ENCODE measurements at regions not wholly inside any gene's neighbourhood (a gene's known extent, or its start where the extent isn't known, plus 50 kb on each side); places are given as distances from the start of the nearest gene placed in this dataset.

DNA sequence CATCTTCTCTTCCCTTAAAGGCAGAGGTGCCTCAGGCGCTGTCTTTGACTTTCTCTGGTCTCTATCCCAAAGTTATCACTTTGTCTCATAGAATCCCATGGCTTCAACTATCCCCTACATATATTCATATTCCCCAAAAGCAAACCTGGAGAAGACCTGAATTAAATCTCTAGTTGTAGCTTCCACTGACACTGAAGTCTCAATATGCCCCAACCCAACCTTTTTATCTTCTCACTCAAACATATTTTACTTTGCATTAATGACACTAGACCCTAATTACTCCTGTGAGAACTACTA, 354.5 kb upstream of the DUSP10 start:
- DNase-seq (ENCODE audit: low read depth in 1 of 2, low spot score in 2 of 2) = peak in 1 of 2 experiments; percentile 6
- H3K27ac ChIP-seq = no peak overlapping the region

DNA sequence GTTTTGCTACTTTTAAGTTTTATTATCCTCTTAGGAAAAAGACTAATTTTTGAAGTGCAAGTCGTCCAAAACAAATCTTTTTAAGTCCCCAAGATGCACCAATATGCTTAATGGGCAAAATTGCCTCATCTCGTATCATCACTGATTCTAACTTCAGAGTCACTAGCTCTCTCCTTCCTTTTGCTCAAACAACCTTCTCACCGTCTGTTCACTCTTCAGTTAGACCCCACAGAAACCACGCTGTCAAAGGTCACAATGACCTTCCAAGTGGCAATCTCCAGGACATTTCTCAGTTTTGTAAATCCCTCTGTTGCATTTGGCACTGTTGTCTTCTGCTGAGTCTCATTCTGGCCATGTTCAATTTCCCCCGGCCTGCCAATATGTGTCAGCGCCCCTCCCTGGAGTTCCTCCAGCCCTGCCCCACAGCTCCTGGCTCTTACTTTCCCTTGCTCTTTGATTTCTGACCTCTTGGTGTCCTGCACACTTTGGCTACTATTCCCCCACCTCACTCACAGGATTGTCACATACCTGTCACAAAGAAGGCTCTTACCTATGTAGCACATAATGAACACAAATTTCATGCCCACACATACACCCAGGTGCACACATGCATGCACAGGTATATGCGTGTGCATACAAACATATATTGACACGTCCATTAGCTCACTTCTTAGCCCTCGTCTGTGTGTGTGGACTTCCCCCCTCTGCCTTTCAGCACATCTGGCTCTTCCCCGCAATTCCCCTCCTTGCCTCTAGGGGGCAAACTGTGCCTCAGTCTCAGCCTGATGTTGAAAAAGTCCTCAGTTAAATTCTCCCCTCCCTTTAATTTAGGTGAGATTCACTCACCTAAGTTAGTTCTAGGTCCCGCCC, 354.0 kb upstream of the DUSP10 start:
- no peak overlapping the region for H3K4me3 ChIP-seq
- no peaks in the 10 kb centered on the region for H3K4me1 ChIP-seq (replicated peaks)
- no peaks in the 10 kb centered on the region for H3K27me3 ChIP-seq (replicated peaks)
- no peak overlapping the region for H3K27ac ChIP-seq
- no peaks in the 10 kb centered on the region for H3K9me3 ChIP-seq (replicated peaks)
- DNase-seq (ENCODE audit: low read depth in 1 of 2, low spot score in 2 of 2) = peak in 1 of 2 experiments; percentile 24
- H3K36me3 ChIP-seq = no peaks in the 10 kb centered on the region

More for the DNA sequence above, 354.5 kb upstream of the DUSP10 start:
- Histone ChIP-seq H3K36me3 (no peaks in the 10 kb centered on the region), H3K4me3 (no peak overlapping the region), H3K4me1 (replicated peaks) (no peaks in the 10 kb centered on the region), H3K27me3 (replicated peaks) (no peaks in the 10 kb centered on the region), H3K9me3 (replicated peaks) (no peaks in the 10 kb centered on the region)

DNA sequence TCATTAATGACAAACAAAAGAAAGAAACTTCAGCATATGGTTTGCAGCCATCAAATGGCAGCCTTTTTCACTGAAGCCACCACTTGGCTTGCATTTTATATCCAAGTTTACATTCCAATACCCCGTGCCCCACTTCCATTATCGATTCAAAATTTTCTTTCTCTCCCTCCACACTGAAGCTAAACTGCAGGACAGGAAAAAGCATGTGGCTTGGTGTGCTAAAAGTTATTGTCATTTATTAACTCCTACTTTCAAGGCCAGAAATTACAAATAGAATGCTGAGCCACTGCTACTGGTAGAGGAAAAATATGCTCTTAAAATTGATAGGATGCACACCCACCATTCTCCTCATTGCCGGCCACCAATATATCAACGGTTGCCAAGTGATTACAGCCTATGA, 351.6 kb upstream of the DUSP10 start:
- Histone ChIP-seq H3K4me1 (replicated peaks) (no peaks in the 10 kb centered on the region), H3K27me3 (replicated peaks) (no peaks in the 10 kb centered on the region), H3K9me3 (replicated peaks) (no peaks in the 10 kb centered on the region), H3K27ac (no peak overlapping the region), H3K4me3 (no peak overlapping the region), H3K36me3 (no peaks in the 10 kb centered on the region)
- DNase-seq (ENCODE audit: low read depth in 1 of 2, low spot score in 2 of 2) = no peak

- H3K4me1 ChIP-seq (replicated peaks) = no peaks in the 10 kb centered on the region; the same call in 1 of the 2 replicates
- no peak overlapping the region for H3K27ac ChIP-seq
- H3K27me3 ChIP-seq (replicated peaks) = no peaks in the 10 kb centered on the region
- no peak overlapping the region for H3K4me3 ChIP-seq
- no peaks in the 10 kb centered on the region for H3K9me3 ChIP-seq (replicated peaks)
- no peaks in the 10 kb centered on the region for H3K36me3 ChIP-seq
- no peak for DNase-seq (ENCODE audit: low read depth in 1 of 2, low spot score in 2 of 2)
Measured at GRCh38 chr1:222090103-222090502, 348.2 kb upstream of the DUSP10 start.

GRCh38 chr1:222087221-222087920, 345.5 kb upstream of the DUSP10 start:
- Histone ChIP-seq H3K9me3 (replicated peaks) (no peaks in the 10 kb centered on the region), H3K4me3 (no peak overlapping the region), H3K4me1 (replicated peaks) (no peaks in the 10 kb centered on the region; the same call in 1 of the 2 replicates), H3K27me3 (replicated peaks) (no peaks in the 10 kb centered on the region), H3K27ac (no peak overlapping the region), H3K36me3 (no peaks in the 10 kb centered on the region)
- no peak for DNase-seq (ENCODE audit: low read depth in 1 of 2, low spot score in 2 of 2)

- Histone ChIP-seq H3K4me3 (no peak overlapping the region), H3K27me3 (replicated peaks) (no peaks in the 10 kb centered on the region), H3K36me3 (no peaks in the 10 kb centered on the region), H3K4me1 (replicated peaks) (no peaks in the 10 kb centered on the region; the same call in 1 of the 2 replicates), H3K9me3 (replicated peaks) (no peaks in the 10 kb centered on the region), H3K27ac (no peak overlapping the region)
- DNase-seq (ENCODE audit: low read depth in 1 of 2, low spot score in 2 of 2) = no peak
Measured at GRCh38 chr1:222084996-222085395, 343.1 kb upstream of the DUSP10 start.

DNA sequence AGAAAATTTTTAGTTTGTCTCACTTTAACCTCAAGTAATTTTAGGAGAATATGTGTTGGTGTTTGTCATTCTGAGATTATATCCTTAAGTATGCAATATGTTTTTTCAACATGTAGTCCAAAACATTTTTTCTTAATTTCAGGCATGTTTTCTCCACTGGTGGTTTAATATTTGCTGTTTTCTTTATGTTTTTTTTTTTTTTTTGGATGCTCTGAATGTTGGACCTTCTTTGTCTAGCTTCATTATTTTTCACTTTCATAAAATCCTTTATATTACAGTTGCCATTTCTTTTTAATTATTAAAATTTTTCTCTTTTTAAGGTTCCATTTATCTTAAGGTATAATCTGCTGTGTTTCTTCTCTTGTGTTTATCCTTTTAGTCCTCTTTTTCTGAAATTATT, 342.2 kb upstream of the DUSP10 start:
- Histone ChIP-seq H3K36me3 (no peaks in the 10 kb centered on the region), H3K4me1 (replicated peaks) (no peaks in the 10 kb centered on the region; the same call in 1 of the 2 replicates), H3K9me3 (replicated peaks) (no peaks in the 10 kb centered on the region), H3K4me3 (no peak overlapping the region), H3K27me3 (replicated peaks) (no peaks in the 10 kb centered on the region), H3K27ac (no peak overlapping the region)
- DNase-seq (ENCODE audit: low read depth in 1 of 2, low spot score in 2 of 2) = no peak

- no peak for DNase-seq (ENCODE audit: low read depth in 1 of 2, low spot score in 2 of 2)
- H3K4me1 ChIP-seq (replicated peaks) = no peaks in the 10 kb centered on the region; the same call in 1 of the 2 replicates
- no peaks in the 10 kb centered on the region for H3K27me3 ChIP-seq (replicated peaks)
- no peak overlapping the region for H3K27ac ChIP-seq
- H3K9me3 ChIP-seq (replicated peaks) = no peaks in the 10 kb centered on the region
- H3K4me3 ChIP-seq = no peak overlapping the region
- H3K36me3 ChIP-seq = no peaks in the 10 kb centered on the region
Measured at GRCh38 chr1:222081859-222082258, 340.0 kb upstream of the DUSP10 start.

DNA sequence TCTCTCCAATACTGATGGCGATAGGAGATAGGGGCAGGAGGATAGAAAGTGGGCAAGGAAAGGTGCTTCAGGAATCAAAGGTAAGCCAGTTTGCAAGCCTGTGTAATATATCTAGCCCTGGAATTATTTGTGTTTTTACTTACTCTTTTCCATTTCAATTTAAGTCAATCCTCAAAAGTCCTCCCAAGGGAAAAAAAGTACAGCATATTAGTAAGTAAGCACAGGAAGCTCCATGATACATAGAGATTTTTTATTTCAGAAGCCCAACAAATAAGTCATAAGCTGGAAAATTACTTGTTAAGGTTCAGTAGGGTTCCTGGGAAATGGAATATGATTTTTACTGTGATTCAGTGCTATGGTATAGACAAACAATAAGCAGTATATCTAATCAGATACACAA, 337.7 kb upstream of the DUSP10 start:
- Histone ChIP-seq H3K27me3 (replicated peaks) (no peaks in the 10 kb centered on the region), H3K9me3 (replicated peaks) (no peaks in the 10 kb centered on the region), H3K4me1 (replicated peaks) (no peaks in the 10 kb centered on the region), H3K4me3 (no peak overlapping the region), H3K36me3 (no peaks in the 10 kb centered on the region), H3K27ac (no peak overlapping the region)
- no peak for DNase-seq (ENCODE audit: low read depth in 1 of 2, low spot score in 2 of 2)

DNA sequence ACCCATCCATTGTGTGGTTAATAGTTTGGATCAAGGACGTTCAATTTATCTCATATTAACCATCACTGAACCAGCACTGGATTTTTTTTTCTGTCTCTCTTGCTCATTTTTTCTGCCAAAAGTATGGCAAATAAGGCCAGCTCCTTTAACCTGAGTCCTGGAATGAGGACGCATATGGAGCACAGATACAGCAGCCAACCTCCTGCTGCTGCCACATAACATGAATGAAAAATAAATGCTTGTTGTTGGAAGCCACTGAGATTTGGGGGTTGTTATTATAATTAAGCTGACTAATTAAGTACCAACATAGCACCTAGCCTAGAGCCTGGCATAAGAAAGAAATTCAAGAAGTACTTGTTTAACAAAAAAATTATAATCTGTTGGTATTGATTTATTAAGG, 335.3 kb upstream of the DUSP10 start:
- no peaks in the 10 kb centered on the region for H3K36me3 ChIP-seq
- no peak overlapping the region for H3K27ac ChIP-seq
- H3K27me3 ChIP-seq (replicated peaks) = no peaks in the 10 kb centered on the region
- H3K9me3 ChIP-seq (replicated peaks) = no peaks in the 10 kb centered on the region
- no peak for DNase-seq (ENCODE audit: low read depth in 1 of 2, low spot score in 2 of 2)
- peaks cover 5% of the 10 kb centered on the region; the same call in 1 of the 2 replicates for H3K4me1 ChIP-seq (replicated peaks)
- H3K4me3 ChIP-seq = no peak overlapping the region

DNA sequence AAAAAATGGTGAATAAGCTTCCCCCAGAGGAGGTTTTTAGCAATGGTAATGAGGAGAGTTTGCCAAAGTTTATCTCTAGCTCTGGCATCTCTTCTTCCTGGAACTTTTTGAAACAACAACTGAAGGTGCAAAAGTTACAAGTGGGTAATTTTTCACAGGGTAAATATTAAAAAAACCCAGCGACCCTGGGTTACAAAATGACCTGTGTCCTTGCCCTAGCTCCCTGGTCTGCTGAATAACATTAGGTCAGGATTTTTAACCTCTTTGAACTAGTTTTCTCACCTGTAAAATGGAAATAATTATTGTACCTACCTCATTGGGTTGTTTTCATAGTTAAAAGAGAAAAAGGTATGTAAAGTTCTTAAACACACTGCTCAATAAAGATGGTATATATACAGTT, 332.4 kb upstream of the DUSP10 start:
- no peaks in the 10 kb centered on the region for H3K36me3 ChIP-seq
- no peak overlapping the region for H3K27ac ChIP-seq
- DNase-seq (ENCODE audit: low read depth in 1 of 2, low spot score in 2 of 2) = no peak
- H3K27me3 ChIP-seq (replicated peaks) = no peaks in the 10 kb centered on the region
- H3K4me1 ChIP-seq (replicated peaks) = peaks cover 5% of the 10 kb centered on the region; the same call in 1 of the 2 replicates
- 0 out of 2 replicates have a peak, but pooled peaks cover 2% of the 10 kb centered on the region for H3K9me3 ChIP-seq (replicated peaks)
- H3K4me3 ChIP-seq = no peak overlapping the region

GRCh38 chr1:222073307-222073995, 331.6 kb upstream of the DUSP10 start:
- Histone ChIP-seq H3K9me3 (replicated peaks) (0 out of 2 replicates have a peak, but pooled peaks cover 2% of the 10 kb centered on the region), H3K27ac (no peak overlapping the region)
- DNase-seq (ENCODE audit: low read depth in 1 of 2, low spot score in 2 of 2) = peak in 1 of 2 experiments; percentile 15

GRCh38 chr1:222071387-222071786, 329.5 kb upstream of the DUSP10 start:
- Histone ChIP-seq H3K4me1 (replicated peaks) (peaks cover 5% of the 10 kb centered on the region; the same call in 1 of the 2 replicates), H3K4me3 (no peak overlapping the region), H3K36me3 (no peaks in the 10 kb centered on the region), H3K9me3 (replicated peaks) (0 out of 2 replicates have a peak, but pooled peaks cover 2% of the 10 kb centered on the region), H3K27me3 (replicated peaks) (no peaks in the 10 kb centered on the region), H3K27ac (no peak overlapping the region)
- DNase-seq (ENCODE audit: low read depth in 1 of 2, low spot score in 2 of 2) = no peak

More at GRCh38 chr1:222073307-222073995, 331.6 kb upstream of the DUSP10 start:
- Histone ChIP-seq H3K36me3 (no peaks in the 10 kb centered on the region), H3K4me1 (replicated peaks) (peaks cover 5% of the 10 kb centered on the region; the same call in 1 of the 2 replicates), H3K4me3 (no peak overlapping the region), H3K27me3 (replicated peaks) (no peaks in the 10 kb centered on the region)
